ENCODE measurements at regions not wholly inside any gene's neighbourhood (a gene's known extent, or its start where the extent isn't known, plus 50 kb on each side); places are given as distances from the start of the nearest gene placed in this dataset.
A peak's percentile ranks its signal among the peaks of the same experiment; 100 is the strongest.

DNA sequence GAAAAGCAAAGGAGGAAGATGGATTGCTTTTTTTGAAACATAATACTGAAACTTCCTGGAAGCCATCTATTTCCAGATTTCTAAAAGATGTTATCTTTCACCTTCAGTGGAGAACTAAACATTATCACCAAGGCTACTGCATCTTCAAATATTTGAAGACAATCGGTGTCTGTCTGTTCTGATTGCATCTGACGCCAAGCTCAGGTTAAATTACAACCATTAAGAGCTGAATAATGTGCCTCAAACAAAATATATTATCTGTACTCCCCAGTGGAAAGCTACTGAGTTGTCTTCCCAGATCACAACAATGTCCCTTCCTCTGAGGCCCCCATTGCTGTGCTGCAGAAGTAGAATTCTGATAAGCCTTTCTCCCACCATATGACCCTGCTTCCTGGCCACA lies 342.3 kb downstream of the PLK2 start:
- no peaks in the 10 kb centered on the region for H3K27me3 ChIP-seq
- no peaks in the 10 kb centered on the region for H3K79me2 ChIP-seq
- no peak for DNase-seq (ENCODE audit: low spot score)
- peaks cover 14% of the 10 kb centered on the region for H3K4me1 ChIP-seq (ENCODE audit: insufficient read depth)
- H4K20me1 ChIP-seq (ENCODE audit: insufficient read depth, poor library complexity, severe bottlenecking): no peaks in the 10 kb centered on the region
- H2AFZ ChIP-seq: no peak overlapping the region
- 23% methylated on average over 2 of the region's 2 CpGs for WGBS (ENCODE audit: low lambda C conversion rate, missing lambda C conversion rate)
- no peaks in the 10 kb centered on the region for H3K9me2 ChIP-seq (replicated peaks; ENCODE audit: insufficient read depth)
- H3K4me3 ChIP-seq: no peak overlapping the region
- TF ChIP-seq EZH2phosphoT487 (IDR thresholded peaks at IDR 0.05; ENCODE audit: low read depth, severe bottlenecking, unreplicated experiment): no peak
- no peak for TF ChIP-seq CTCF (IDR thresholded peaks at IDR 0.05; ENCODE audit: poor library complexity)
- TF ChIP-seq EZH2 (IDR thresholded peaks at IDR 0.05; ENCODE audit: borderline replicate concordance): no peak
- no peaks in the 10 kb centered on the region for H3K36me3 ChIP-seq (replicated peaks; ENCODE audit: insufficient read depth, low read depth)
- H3K9me3 ChIP-seq (ENCODE audit: low read depth): no peaks in the 10 kb centered on the region
- no peak overlapping the region for H3K27ac ChIP-seq
- no peak overlapping the region for H3K4me2 ChIP-seq

DNA sequence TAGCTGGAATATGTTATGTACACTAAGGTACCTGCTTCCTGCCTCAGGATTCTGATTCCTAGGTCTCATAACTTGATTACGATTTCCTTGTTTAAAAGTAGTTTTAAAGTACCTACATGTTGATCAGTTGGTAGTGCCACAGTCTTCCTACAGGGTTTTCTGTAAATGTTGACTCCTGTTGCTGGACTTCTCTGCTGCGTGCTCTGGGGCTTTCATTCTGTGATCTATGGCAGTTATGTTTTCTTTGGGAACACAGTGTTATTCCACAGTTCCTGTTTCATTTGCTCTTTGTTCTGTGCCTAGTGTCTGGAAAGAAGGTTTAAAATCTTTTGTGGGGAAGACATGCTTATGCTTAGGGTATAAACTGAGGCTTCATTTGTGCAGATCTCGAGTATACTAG lies 343.5 kb downstream of the PLK2 start:
- no peaks in the 10 kb centered on the region for H3K9me2 ChIP-seq (replicated peaks; ENCODE audit: insufficient read depth)
- no peaks in the 10 kb centered on the region for H3K36me3 ChIP-seq (replicated peaks; ENCODE audit: insufficient read depth, low read depth)
- no peaks in the 10 kb centered on the region for H3K9me3 ChIP-seq (ENCODE audit: low read depth)
- H3K4me3 ChIP-seq: no peak overlapping the region
- H3K4me2 ChIP-seq: peak overlapping the region; percentile 19
- WGBS (ENCODE audit: low lambda C conversion rate, missing lambda C conversion rate): 64% methylated on average over 3 of the region's 3 CpGs
- H2AFZ ChIP-seq: peak overlapping the region; percentile 10
- no peaks in the 10 kb centered on the region for H3K27me3 ChIP-seq
- H4K20me1 ChIP-seq (ENCODE audit: insufficient read depth, poor library complexity, severe bottlenecking): no peaks in the 10 kb centered on the region
- H3K27ac ChIP-seq: no peak overlapping the region
- H3K4me1 ChIP-seq (ENCODE audit: insufficient read depth): peaks cover 14% of the 10 kb centered on the region
- DNase-seq (ENCODE audit: low spot score): no peak
- TF ChIP-seq EZH2phosphoT487 (IDR thresholded peaks at IDR 0.05; ENCODE audit: low read depth, severe bottlenecking, unreplicated experiment) (no peak), EZH2 (IDR thresholded peaks at IDR 0.05; ENCODE audit: borderline replicate concordance) (no peak), CTCF (IDR thresholded peaks at IDR 0.05; ENCODE audit: poor library complexity) (no peak)
- H3K79me2 ChIP-seq: no peaks in the 10 kb centered on the region

GRCh38 chr5:58115811-58116210 lies 344.1 kb downstream of the PLK2 start:
- TF ChIP-seq CTCF (IDR thresholded peaks at IDR 0.05; ENCODE audit: poor library complexity): no peak
- TF ChIP-seq EZH2phosphoT487 (IDR thresholded peaks at IDR 0.05; ENCODE audit: low read depth, severe bottlenecking, unreplicated experiment): no peak
- no peak for TF ChIP-seq EZH2 (IDR thresholded peaks at IDR 0.05; ENCODE audit: borderline replicate concordance)
- Histone ChIP-seq H3K9me2 (replicated peaks; ENCODE audit: insufficient read depth) (no peaks in the 10 kb centered on the region), H3K4me2 (peak overlapping the region; percentile 19), H3K9me3 (ENCODE audit: low read depth) (no peaks in the 10 kb centered on the region), H3K27ac (no peak overlapping the region), H3K4me1 (ENCODE audit: insufficient read depth) (peaks cover 14% of the 10 kb centered on the region), H3K79me2 (no peaks in the 10 kb centered on the region), H2AFZ (peak overlapping the region; percentile 10), H3K27me3 (no peaks in the 10 kb centered on the region), H4K20me1 (ENCODE audit: insufficient read depth, poor library complexity, severe bottlenecking) (no peaks in the 10 kb centered on the region), H3K4me3 (no peak overlapping the region), H3K36me3 (replicated peaks; ENCODE audit: insufficient read depth, low read depth) (no peaks in the 10 kb centered on the region)
- DNase-seq (ENCODE audit: low spot score): no peak
- 71% methylated on average over 1 of the region's 1 CpG for WGBS (ENCODE audit: low lambda C conversion rate, missing lambda C conversion rate)

DNA sequence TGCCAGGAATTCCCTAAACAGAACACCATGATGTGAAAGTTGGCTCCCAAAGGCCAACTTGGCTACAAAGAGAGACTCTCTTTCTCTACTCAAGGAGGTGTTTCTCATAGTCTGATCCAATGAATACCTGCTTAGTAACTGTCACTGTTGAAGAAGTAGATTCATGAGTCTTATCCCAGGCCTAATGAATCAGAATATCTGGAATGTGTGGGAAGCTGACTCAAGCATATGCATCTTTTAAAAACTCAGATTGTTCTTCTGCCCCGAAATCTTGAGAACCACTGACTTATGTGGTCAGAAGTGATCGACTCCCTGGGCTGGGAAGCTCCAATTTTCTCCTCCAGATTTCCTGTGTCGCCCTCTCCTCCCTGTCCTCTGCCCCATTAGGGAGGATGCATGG lies 345.6 kb downstream of the PLK2 start:
- H3K4me2 ChIP-seq: no peak overlapping the region
- no peaks in the 10 kb centered on the region for H3K79me2 ChIP-seq
- H3K4me1 ChIP-seq (ENCODE audit: insufficient read depth): peaks cover 14% of the 10 kb centered on the region
- no peaks in the 10 kb centered on the region for H3K9me2 ChIP-seq (replicated peaks; ENCODE audit: insufficient read depth)
- no peak overlapping the region for H3K27ac ChIP-seq
- DNase-seq (ENCODE audit: low spot score): no peak
- H3K4me3 ChIP-seq: no peak overlapping the region
- no peaks in the 10 kb centered on the region for H3K27me3 ChIP-seq
- H4K20me1 ChIP-seq (ENCODE audit: insufficient read depth, poor library complexity, severe bottlenecking): no peaks in the 10 kb centered on the region
- 94% methylated on average over 3 of the region's 3 CpGs for WGBS (ENCODE audit: low lambda C conversion rate, missing lambda C conversion rate)
- H3K36me3 ChIP-seq (replicated peaks; ENCODE audit: insufficient read depth, low read depth): no peaks in the 10 kb centered on the region
- no peak overlapping the region for H2AFZ ChIP-seq
- TF ChIP-seq EZH2phosphoT487 (IDR thresholded peaks at IDR 0.05; ENCODE audit: low read depth, severe bottlenecking, unreplicated experiment) (no peak), EZH2 (IDR thresholded peaks at IDR 0.05; ENCODE audit: borderline replicate concordance) (no peak), CTCF (IDR thresholded peaks at IDR 0.05; ENCODE audit: poor library complexity) (no peak)
- no peaks in the 10 kb centered on the region for H3K9me3 ChIP-seq (ENCODE audit: low read depth)

Measured in hepatocyte (in vitro differentiated cells).